TTC549 (cell line): ENCODE measurements at regions not wholly inside any gene's neighbourhood (a gene's known extent, or its start where the extent isn't known, plus 50 kb on each side); places are given as distances from the start of the nearest gene placed in this dataset.
"Not testable (repeated sequence)": the region's sequence is repeated elsewhere in the genome, so short reads cannot be mapped to it uniquely, and the experiment has no call there.

Source experiments
- FAIRE-seq: peaks from 2 replicates; lab custom pipeline; 2012; peaks lifted over from hg19 to GRCh38; lab: Jason Lieb, UNC

- no peak for FAIRE-seq
These were observed 695.6 kb upstream of the IGFBP3 start for GRCh38 chr7:46616636-46617035.

GRCh38 chr7:46613551-46613950, 692.5 kb upstream of the IGFBP3 start:
- FAIRE-seq = no peak

- FAIRE-seq = no peak
These were observed 692.0 kb upstream of the IGFBP3 start for GRCh38 chr7:46613116-46613515.

GRCh38 chr7:46611508-46611907, 690.4 kb upstream of the IGFBP3 start:
- no peak for FAIRE-seq

- FAIRE-seq = no peak
These were observed 689.7 kb upstream of the IGFBP3 start for GRCh38 chr7:46610746-46611145.

GRCh38 chr7:46607176-46607575, 686.1 kb upstream of the IGFBP3 start:
- no peak for FAIRE-seq

- FAIRE-seq = no peak
These were observed 685.7 kb upstream of the IGFBP3 start for GRCh38 chr7:46606761-46607160.

- no peak for FAIRE-seq
These were observed 683.2 kb upstream of the IGFBP3 start for GRCh38 chr7:46604241-46604661.

GRCh38 chr7:46603780-46604179, 682.7 kb upstream of the IGFBP3 start:
- no peak for FAIRE-seq

- no peak for FAIRE-seq
These were observed 682.3 kb upstream of the IGFBP3 start for GRCh38 chr7:46603296-46603752.

- FAIRE-seq = no peak
These were observed 679.3 kb upstream of the IGFBP3 start for GRCh38 chr7:46600340-46600739.

GRCh38 chr7:46594831-46595230, 673.8 kb upstream of the IGFBP3 start:
- not testable (repeated sequence) for FAIRE-seq

GRCh38 chr7:46590918-46591905, 670.1 kb upstream of the IGFBP3 start:
- not testable (repeated sequence) for FAIRE-seq

GRCh38 chr7:46589286-46589685, 668.2 kb upstream of the IGFBP3 start:
- FAIRE-seq = no peak

GRCh38 chr7:46586406-46586805, 665.3 kb upstream of the IGFBP3 start:
- no peak for FAIRE-seq

- FAIRE-seq = no peak
These were observed 662.6 kb upstream of the IGFBP3 start for GRCh38 chr7:46583656-46584055.

- no peak for FAIRE-seq
These were observed 660.2 kb upstream of the IGFBP3 start for GRCh38 chr7:46581268-46581667.

- FAIRE-seq = no peak
These were observed 659.7 kb upstream of the IGFBP3 start for GRCh38 chr7:46580766-46581165.

- FAIRE-seq = no peak
These were observed 656.3 kb upstream of the IGFBP3 start for GRCh38 chr7:46577394-46577793.

GRCh38 chr7:46576950-46577349, 655.9 kb upstream of the IGFBP3 start:
- FAIRE-seq = no peak

- FAIRE-seq = no peak
These were observed 651.6 kb upstream of the IGFBP3 start for GRCh38 chr7:46572691-46573090.

- no peak for FAIRE-seq
These were observed 650.9 kb upstream of the IGFBP3 start for GRCh38 chr7:46571996-46572395.

- no peak for FAIRE-seq
These were observed 648.0 kb upstream of the IGFBP3 start for GRCh38 chr7:46569133-46569465.
